Lower leg skin (tissue), 3 donors: ENCODE measurements at regions not wholly inside any gene's neighbourhood (a gene's known extent, or its start where the extent isn't known, plus 50 kb on each side); places are given as distances from the start of the nearest gene placed in this dataset.

Experiments used
- POLR2A ChIP-seq, 2 donors: fragments of 450-650 bp; IDR thresholded peaks; one replicate each; pipeline ENCODE4 v1.6.1; 2016 to 2017; ENCODE audit warnings: antibody characterized with exemption in 2 of 2, mild to moderate bottlenecking in 1 of 2, moderate library complexity in 1 of 2
- TF ChIP-seq, protein P1 (sequence below), 3 donors: fragments of 450-650 bp; IDR thresholded peaks; one replicate each; pipeline ENCODE4 v1.5.1; 2016; ENCODE audit warnings: antibody characterized with exemption in 3 of 3, mild to moderate bottlenecking in 3 of 3, moderate library complexity in 2 of 3

DNA sequence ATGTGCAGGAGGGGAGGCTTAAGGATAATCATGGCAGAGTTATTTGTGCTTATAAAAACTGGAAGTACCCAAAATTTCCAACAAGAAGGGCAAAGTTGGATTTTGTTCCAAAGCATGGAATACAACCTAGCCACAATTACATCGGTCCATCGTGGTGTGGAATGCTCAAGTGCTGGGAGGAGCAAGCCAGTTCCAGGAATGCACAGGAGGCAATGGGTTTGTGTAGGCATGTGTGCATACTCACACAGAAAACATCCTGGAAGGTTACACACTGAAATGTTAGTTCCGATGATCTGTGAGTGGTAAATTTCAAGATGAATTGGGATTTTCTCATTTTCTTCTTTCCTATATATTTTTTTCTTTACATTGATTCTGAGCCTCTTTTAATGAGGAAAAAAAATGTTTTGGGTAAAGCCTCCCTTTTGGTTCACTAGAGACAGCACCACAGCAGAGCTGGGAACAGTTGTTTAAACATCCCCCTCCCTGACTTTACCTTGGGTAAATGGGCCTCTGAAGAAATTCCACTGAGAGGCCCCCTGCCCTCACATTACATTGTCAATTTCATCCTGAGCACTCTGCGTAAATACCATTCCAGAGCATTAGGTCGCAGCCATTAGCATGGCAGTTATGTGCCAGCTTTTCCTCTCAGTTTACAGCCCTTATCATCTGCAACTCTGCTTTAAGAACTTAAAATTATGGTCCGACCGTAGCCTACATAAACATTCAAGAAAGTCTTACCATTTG is 122.0 kb downstream of the UQCRFS1 start:
- TF ChIP-seq, protein P1, sequence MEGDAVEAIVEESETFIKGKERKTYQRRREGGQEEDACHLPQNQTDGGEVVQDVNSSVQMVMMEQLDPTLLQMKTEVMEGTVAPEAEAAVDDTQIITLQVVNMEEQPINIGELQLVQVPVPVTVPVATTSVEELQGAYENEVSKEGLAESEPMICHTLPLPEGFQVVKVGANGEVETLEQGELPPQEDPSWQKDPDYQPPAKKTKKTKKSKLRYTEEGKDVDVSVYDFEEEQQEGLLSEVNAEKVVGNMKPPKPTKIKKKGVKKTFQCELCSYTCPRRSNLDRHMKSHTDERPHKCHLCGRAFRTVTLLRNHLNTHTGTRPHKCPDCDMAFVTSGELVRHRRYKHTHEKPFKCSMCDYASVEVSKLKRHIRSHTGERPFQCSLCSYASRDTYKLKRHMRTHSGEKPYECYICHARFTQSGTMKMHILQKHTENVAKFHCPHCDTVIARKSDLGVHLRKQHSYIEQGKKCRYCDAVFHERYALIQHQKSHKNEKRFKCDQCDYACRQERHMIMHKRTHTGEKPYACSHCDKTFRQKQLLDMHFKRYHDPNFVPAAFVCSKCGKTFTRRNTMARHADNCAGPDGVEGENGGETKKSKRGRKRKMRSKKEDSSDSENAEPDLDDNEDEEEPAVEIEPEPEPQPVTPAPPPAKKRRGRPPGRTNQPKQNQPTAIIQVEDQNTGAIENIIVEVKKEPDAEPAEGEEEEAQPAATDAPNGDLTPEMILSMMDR (IDR thresholded peaks at IDR 0.05) = no peak
- no peak for TF ChIP-seq POLR2A (IDR thresholded peaks at IDR 0.05)
